ENCODE measurements at regions not wholly inside any gene's neighbourhood (a gene's known extent, or its start where the extent isn't known, plus 50 kb on each side); places are given as distances from the start of the nearest gene placed in this dataset.
"Not testable (repeated sequence)": the region's sequence is repeated elsewhere in the genome, so short reads cannot be mapped to it uniquely, and the experiment has no call there.

DNA sequence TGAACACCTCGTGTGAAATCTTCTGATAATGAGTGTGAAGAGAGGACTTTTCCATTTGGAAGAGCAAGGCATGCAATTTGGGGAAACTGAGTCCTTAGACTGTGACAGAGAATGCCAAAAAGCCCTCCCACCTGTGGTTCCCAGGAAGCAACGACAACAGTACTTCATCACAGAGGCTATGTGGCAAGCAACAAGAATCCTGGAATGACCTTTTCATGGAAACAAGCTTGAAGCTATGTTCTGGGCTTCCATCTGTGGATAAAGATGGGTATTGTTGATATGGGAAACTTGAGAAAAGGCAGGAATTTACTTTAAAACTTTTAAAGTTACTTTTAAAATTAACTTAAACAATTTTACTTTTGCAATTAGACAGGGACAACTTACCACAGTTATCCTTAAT lies 131.2 kb upstream of the ANKH start:
- H3K4me3 ChIP-seq (ENCODE audit: low read depth, low read length) = no peak overlapping the region
- TF ChIP-seq, protein P1, sequence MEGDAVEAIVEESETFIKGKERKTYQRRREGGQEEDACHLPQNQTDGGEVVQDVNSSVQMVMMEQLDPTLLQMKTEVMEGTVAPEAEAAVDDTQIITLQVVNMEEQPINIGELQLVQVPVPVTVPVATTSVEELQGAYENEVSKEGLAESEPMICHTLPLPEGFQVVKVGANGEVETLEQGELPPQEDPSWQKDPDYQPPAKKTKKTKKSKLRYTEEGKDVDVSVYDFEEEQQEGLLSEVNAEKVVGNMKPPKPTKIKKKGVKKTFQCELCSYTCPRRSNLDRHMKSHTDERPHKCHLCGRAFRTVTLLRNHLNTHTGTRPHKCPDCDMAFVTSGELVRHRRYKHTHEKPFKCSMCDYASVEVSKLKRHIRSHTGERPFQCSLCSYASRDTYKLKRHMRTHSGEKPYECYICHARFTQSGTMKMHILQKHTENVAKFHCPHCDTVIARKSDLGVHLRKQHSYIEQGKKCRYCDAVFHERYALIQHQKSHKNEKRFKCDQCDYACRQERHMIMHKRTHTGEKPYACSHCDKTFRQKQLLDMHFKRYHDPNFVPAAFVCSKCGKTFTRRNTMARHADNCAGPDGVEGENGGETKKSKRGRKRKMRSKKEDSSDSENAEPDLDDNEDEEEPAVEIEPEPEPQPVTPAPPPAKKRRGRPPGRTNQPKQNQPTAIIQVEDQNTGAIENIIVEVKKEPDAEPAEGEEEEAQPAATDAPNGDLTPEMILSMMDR (IDR thresholded peaks at IDR 0.05; ENCODE audit: insufficient read depth, low read depth, low read length) = no peak
- peak; percentile 25 for DNase-seq (ENCODE audit: low read depth)

DNA sequence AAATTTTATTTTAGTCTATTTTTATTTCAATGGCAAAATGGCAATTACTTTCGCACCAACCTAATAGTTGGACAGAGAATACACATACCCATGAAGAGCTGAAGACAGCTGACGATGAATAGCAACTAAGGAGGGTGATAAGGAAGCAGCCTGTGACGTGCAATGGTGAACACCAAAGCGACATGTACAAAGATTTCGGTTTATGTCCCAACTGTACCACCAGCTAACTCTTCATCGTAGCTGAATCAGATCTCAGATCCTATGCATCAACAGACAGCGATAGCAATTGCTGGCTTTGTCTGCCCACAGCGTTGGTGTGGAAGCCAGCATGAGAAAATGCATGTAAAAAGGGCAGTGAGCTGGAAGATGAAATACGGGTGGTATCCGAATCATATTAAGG lies 130.6 kb upstream of the ANKH start:
- H3K4me3 ChIP-seq (ENCODE audit: low read depth, low read length) = no peak overlapping the region
- no peak for DNase-seq (ENCODE audit: low read depth)
- TF ChIP-seq, protein P1 (IDR thresholded peaks at IDR 0.05; ENCODE audit: insufficient read depth, low read depth, low read length) = no peak

DNA sequence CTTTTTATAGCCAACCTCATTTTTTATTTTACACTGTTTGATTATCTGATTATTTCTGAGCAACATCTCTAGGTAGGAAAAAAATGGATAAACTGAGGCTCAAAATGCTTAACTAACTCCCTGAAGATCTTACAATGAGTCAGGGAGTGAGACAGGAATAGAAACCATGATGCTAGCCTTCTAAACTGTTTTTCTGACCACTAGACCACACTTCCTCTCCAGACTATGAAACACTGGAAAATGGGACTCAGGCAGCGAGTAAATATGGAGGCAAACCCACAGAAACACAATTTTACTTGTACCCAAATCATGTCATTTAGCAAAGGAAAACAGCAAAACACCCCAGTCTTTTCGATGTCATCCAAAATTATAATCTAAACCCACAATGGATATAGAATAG lies 129.9 kb upstream of the ANKH start:
- TF ChIP-seq, protein P1 (IDR thresholded peaks at IDR 0.05; ENCODE audit: insufficient read depth, low read depth, low read length) = no peak
- DNase-seq (ENCODE audit: low read depth) = no peak
- H3K4me3 ChIP-seq (ENCODE audit: low read depth, low read length) = no peak overlapping the region

DNA sequence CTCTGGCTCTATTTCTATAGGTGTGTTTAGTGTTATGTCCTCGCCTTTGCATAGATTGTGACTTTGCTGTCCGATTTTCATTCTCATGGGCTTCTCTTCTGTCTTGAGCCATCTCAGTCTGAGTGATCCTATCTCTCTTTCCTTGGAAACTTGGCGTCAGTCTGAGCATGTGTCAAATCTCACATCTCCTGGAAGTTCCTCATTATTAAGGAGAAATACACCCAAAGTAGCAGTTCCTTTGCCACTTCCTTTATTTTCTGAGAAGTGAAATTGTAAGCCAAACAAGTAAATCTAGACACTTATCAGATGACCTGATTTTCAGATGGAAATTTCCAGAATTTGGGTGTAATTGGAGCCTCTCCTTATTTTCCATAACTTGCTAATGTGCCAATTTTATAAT lies 126.9 kb upstream of the ANKH start:
- no peak for DNase-seq (ENCODE audit: low read depth)

DNA sequence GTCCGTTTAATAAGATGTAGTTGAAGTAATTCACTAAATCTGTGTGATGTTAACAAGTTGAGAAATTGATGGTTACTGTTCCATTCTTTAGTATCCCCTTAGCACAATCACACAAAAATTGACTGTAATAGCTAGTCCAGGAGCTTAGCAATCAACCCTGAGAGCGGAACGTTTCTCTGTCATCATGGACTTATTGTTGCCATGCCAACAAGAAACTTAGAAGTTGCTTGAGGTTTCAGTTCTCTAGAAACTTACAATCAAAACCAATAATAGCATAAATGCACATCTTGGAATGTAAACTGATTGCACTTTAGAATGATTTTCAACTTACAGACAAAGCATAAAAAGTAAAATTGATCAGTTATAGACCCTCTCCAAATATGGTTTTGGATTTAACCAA lies 125.4 kb upstream of the ANKH start:
- TF ChIP-seq, protein P1 (IDR thresholded peaks at IDR 0.05; ENCODE audit: insufficient read depth, low read depth, low read length) = no peak
- DNase-seq (ENCODE audit: low read depth) = no peak
- H3K4me3 ChIP-seq (ENCODE audit: low read depth, low read length) = no peak overlapping the region

More for the DNA sequence above, 126.9 kb upstream of the ANKH start:
- H3K4me3 ChIP-seq (ENCODE audit: low read depth, low read length) = no peak overlapping the region
- TF ChIP-seq, protein P1 (IDR thresholded peaks at IDR 0.05; ENCODE audit: insufficient read depth, low read depth, low read length) = no peak

DNA sequence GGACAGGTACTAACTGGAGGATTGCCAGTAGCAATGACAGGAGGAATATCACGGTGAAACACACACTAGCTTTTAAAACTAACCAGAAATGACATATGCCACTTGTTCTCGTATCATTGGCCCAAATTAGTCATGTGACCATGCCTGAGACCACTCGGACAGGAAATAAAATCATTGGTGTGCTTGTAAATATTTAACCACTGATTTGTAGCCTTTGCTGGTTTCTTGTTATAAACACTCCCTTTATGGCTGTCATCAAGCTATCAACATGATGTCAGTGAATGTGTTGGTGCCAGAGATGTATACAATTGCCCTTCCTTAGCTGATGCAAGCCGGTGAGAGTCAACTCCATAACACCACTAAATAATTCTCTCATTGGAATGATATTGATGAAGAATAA lies 123.7 kb upstream of the ANKH start:
- DNase-seq (ENCODE audit: low read depth) = peak; percentile 62
- H3K4me3 ChIP-seq (ENCODE audit: low read depth, low read length) = no peak overlapping the region
- TF ChIP-seq, protein P1 (IDR thresholded peaks at IDR 0.05; ENCODE audit: insufficient read depth, low read depth, low read length) = no peak

DNA sequence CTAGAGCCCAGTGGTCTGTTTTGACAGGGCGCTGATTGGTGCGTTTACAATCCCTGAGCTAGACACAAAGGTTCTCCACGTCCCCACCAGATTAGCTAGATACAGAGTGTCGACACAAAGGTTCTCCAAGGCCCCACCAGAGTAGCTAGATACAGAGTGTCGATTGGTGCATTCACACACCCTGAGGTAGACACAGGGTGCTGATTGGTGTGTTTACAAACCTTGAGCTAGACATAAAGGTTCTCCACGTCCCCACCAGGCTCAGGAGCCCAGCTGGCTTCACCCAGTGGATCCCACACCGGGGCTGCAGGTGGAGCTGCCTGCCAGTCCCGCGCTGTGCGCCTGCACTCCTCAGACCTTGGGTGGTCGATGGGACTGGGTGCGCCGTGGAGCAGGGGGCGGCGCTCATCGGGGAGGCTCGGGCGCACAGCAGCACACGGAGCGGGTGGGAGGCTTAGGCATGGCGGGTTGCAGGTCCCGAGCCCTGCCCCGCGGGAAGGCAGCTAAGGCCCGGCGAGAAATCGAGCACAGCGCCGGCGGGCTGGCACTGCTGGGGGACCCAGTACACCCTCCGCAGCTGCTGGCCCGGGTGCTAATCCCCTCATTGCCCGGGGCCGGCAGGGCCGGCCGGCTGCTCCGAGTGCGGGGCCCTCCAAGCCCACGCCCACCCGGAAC lies 122.0 kb upstream of the ANKH start:
- peak overlapping the region; percentile 57 for H3K4me3 ChIP-seq (ENCODE audit: low read depth, low read length)
- not testable (repeated sequence) for DNase-seq (ENCODE audit: low read depth)

DNA sequence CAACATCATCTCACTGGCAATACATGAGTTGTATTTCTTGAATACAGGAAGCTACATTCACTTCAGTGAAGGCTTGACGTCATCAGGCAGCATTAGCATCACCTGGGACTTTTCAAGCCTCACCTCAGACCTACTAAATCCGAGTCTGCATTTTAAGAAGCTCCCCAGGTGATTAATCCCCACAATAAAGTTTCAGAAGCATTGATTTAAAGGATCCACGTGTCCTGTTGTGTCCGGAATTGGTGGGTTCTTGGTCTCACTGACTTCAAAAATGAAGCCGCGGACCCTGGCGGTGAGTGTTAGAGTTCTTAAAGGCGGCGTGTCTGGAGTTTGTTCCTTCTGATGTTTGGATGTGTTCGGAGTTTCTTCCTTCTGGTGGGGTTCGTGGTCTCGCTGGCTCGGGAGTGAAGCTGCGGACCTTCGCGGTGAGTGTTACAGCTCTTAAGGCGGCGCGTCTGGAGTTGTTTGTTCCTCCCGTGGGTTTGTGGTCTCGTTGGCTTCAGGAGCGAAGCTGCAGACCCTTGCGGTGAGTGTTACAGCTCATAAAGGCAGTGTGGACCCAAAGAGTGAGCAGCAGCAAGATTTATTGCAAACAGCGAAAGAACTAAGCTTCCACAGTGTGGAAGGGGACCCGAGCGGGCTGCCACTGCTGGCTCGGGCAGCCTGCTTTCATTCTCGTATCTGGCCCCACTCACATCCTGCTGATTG lies 121.3 kb upstream of the ANKH start:
- peak overlapping the region; percentile 57 for H3K4me3 ChIP-seq (ENCODE audit: low read depth, low read length)
- peak; percentile 25 for DNase-seq (ENCODE audit: low read depth)

All from fibroblast of villous mesenchyme (primary cell).